Non-pigmented ciliary epithelial cell (primary cell): ENCODE measurements at regions not wholly inside any gene's neighbourhood (a gene's known extent, or its start where the extent isn't known, plus 50 kb on each side); places are given as distances from the start of the nearest gene placed in this dataset.
"Not testable (repeated sequence)": the region's sequence is repeated elsewhere in the genome, so short reads cannot be mapped to it uniquely, and the experiment has no call there.

Experiments used
- DNase-seq: peaks from one replicate; pipeline ENCODE4 v3.0.0-alpha.2; 2010; ENCODE audit warnings: low read depth

- no peak for DNase-seq
These were observed 445.9 kb downstream of the ZNF536 start for GRCh38 chr19:30817965-30818567.

DNA sequence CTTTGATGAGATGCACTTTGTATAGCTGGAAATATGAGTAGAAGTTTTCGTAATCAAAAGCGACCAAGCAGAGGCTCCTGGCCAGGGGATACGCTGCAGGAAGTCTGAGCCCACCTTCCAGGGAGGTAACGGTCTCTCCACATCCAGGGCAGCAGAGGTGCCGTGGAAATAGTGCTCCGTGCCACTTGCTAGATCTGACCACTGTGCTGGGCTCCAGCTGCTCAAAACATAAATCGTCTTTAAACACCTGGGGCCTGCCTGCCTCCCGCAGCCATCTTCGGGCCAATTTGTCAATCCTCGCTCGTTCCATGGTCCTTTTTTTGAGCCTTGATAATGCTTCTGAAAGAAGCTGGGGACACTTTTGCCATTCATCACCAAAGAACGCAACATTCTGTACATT, 445.0 kb downstream of the ZNF536 start:
- DNase-seq, result no peak

DNA sequence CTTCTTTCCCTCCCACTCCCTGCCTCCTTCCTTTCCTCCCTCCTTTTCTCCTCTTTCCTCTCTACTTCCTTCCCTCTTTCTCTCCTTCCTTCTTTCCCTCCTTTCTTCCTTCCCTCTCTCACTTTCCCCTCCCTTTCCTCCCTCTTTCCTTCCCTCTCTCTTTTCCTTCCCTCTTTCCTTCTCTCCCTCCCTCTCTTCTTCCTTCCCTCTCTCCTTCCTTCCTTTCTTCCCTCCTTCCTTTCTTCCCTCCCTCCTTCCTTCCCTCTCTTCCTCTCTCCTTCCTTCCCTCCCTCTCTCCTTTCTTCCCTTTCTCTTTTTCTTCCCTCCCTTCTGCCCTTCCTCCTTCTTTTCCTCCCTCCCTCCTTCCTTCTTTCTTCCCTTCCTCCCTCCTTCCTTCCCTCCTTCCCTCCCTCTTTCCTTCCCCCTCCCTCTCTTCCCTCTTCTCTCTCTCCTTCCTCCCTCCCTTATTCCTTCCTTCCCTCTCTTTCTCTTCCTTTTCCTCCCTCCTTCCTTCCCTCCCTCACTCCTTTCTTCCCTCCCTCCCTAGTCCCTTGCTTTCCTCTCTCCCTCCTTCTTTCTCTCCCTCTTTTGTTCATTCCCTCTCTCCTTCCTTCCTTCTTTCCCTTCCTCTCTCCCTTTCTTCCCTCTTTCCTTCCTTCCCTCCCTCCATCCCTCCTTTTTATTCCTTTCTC, 443.9 kb downstream of the ZNF536 start:
- no peak for DNase-seq

DNA sequence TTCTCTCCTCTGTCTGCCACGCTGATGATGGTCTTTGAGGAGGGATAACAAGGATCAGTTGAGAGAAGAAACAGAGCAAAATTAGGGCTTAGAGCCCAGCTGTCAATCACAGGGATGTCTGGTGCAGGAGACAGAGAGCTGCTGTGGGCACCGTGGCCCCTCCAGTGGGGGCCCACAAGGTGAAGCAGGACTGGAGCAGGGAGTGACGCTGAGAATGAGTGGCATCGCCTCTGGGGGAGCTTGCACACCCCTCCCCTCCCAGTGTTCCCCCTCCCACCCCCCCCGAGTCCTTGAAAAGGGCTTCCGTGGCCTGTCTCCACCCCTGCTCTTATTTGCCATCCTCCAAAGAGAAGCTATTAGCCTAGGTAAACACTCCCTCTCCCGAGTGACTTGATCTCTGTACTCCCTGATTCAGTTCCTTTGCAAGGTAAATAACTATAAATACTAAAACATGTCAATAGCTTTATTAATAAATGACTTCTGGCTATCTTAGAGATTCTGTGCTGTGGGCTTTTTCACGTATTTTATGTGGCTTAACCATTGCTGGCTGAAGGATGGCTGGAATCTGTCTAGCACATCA, 440.0 kb downstream of the ZNF536 start:
- no peak for DNase-seq

GRCh38 chr19:30811397-30812098, 439.4 kb downstream of the ZNF536 start:
- no peak for DNase-seq

GRCh38 chr19:30810726-30811125, 438.5 kb downstream of the ZNF536 start:
- DNase-seq, result no peak

DNA sequence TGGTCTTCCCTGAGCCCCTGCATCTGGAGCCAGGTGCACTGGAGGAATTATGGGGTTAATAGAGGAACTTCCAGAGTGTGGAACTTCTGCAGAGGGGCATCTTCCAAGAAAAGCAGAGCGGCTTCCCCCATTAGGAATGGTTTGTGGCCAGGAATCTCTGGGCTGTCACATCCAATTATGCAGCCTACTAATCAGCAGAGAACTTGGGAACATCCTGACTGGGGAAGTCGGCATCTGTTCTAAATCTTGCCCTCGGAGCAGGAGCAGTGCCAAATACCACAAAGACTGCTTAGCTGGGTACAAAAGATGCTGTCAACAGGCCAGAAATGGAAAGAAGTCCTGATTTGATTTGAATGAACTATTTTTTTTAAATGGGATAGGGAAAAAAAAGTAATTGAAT, 435.1 kb downstream of the ZNF536 start:
- no peak for DNase-seq

DNA sequence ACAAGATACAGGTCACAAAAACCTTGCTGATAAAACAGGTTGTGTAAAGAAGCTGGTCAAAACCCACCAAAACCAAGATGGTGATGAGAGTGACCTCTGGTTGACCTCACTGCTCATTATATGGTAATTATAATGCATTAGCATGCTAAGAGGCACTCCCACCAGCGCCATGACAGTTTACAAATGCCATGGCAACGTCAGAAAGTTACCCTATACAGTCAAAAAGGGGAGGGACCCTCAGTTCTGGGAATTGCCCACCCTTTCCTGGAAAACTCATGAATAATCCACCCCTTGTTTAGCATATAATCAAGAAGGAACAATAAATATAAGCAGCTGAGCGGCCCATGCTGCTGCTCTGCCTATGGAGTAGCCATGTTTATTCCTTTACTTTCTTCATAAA, 434.1 kb downstream of the ZNF536 start:
- DNase-seq, result no peak

- no peak for DNase-seq
These were observed 432.6 kb downstream of the ZNF536 start for GRCh38 chr19:30804751-30805150.

DNA sequence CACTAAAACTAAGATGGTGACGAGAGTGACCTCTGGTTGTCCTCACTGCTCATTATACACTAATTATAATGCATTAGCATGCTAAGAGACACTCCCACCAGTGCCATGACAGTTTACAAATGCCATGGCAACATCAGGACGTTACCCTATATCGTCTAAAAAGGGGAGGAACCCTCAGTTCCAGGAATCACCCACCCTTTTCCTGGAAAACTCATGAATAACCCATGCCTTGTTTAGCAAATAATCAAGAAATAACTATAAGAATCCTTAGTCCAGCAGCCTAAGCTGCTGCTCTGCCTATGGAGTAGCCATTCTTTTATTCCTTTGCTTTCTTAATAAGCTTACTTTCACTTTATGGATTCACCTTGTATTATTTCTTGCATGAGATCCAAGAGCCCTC, 432.1 kb downstream of the ZNF536 start:
- DNase-seq, result not testable (repeated sequence)

DNA sequence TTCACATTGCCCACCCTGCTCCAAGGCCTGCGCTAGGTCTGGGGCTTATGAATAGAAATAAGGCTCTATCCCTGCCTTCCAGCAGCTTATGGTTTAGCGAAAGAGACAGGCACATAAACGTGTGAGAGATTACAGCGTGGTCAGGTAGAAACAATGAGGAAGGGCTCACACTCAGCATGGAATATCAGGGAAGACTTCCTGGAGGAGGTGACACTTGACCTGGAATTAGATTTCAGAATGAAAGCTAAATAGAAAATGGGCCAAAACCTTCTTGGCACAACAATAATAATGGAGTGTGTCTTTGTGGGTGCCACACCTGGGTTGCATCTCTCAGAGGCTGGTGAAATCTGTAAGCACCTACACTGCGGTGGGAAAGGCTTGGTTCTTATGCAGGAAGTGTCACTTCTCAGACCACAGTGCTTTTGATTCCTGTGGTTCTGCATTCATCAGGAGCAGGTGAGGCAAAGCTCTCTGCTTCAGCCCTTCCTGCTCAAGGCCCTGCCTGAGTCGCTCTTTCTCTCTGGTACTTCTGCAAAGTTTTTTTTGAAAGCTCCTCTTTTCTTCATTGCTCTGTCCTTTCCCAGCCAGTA, 430.3 kb downstream of the ZNF536 start:
- no peak for DNase-seq

DNA sequence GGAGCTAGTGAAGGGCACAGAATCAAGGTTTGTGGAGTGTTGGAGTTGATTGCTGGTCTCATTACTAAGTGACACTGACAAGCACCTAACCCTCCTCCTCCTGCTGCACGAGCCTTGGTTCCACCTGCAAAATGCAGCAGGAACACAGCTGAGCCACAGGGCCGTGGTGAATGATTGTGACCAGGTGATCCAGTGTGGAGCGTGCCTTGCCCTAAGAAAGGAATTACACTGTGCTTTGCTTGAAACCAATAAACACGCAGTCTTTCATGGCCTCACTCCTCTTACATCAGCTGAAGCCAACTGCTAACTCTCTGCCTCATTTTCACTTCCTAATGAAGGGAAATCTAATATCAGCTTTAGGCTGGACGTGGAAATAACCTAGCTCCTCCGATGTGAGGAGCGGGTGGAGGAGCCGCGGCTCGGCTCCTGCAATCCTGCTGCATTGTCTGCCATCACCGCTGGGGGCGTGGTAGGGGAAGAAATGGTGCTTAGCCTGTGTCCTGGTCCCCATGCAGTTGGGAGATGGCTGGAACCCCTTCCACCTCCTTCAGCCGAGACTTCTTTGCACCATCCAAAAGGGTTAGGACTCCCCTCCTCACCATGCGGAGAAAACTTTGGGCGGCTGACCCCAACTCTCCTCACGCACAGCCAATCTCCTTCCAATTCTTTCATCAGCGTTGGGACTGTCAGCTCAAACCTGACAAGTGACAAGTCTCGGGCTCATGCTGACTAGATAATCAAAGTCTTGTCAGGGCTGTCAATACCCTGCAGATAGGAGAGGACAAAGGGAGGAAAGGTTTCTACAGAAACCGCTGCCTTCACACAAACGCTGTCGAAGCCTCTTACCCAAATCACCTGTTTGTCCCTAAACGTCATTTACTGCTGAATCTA, 427.9 kb downstream of the ZNF536 start:
- no peak for DNase-seq

- DNase-seq, result no peak
These were observed 423.5 kb downstream of the ZNF536 start for GRCh38 chr19:30795727-30796126.

DNA sequence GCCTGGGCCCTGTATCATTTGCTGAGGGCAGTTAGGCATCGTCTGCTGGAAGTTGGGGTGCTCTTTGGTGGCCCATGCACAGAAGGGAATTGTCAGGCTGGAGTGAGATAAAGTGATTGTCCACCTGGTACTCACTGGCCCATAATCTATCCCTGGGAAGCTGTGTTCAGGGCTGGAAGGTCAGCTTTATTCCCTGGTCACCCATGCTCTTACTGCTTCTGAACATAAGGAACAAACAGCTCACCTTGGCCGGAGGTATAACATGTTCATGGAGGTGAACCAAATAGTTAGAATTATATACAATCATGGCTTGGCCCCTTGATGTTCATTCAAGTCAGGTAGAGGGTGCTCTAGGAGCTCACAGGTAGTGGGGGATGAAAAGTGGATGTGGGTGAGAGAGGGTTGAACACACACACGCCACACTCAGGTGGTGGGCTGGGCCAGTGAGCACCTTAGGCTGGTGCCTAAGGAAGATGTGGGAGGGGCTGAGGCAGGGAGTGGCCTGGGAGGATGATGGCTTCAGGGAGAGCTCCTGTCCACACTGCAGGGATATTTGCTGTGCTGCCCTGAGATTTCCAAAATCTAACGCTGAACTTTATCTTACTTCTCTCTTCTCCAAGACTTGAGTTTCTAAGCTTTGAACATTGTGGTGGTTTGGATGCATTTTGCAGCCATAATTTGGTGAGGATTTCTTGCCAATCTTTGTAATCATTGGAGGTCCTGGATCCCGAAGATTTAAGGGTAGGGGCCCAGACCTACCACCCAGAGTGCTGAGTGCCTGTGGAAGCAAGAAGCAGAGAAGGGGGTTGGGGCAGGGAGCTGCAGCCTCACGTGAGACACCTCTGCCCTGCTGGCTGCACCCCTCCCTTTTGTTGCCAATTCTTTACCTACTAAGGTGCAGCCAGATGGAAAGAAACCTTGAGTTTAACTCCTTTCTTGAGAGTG, 420.6 kb downstream of the ZNF536 start:
- no peak for DNase-seq

- DNase-seq, result no peak
These were observed 418.9 kb downstream of the ZNF536 start for GRCh38 chr19:30791088-30791487.

DNA sequence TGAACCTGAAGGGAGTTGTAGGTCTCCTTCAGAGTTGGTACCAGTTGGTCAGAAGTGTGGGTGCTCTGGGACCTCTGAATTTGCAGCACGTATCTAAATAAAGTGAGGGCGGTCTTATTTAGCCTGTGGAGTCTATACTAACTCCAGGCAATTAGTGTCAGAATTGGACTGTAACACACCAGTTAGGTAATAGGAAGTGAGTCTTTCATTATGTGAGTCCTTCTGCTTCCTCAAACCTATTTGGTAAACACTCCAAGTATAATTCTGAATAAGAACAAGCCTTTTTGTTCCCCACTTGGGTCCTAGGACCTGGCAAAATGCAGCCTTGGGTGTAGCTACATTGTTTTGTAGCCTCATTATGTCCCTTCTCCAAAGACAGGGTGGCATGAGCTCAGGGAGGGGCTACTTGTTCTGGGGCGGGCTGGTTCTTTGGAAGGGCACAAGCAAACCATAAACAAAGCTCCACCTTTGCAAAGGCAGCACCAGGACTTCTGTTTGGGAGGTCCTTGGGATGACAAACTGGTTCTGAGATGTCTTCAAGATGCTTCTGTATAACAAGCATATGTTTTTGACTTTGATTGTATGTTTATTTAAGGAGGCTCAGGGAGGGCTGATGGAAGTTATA, 418.0 kb downstream of the ZNF536 start:
- no peak for DNase-seq

GRCh38 chr19:30788105-30788765, 416.1 kb downstream of the ZNF536 start:
- no peak for DNase-seq

DNA sequence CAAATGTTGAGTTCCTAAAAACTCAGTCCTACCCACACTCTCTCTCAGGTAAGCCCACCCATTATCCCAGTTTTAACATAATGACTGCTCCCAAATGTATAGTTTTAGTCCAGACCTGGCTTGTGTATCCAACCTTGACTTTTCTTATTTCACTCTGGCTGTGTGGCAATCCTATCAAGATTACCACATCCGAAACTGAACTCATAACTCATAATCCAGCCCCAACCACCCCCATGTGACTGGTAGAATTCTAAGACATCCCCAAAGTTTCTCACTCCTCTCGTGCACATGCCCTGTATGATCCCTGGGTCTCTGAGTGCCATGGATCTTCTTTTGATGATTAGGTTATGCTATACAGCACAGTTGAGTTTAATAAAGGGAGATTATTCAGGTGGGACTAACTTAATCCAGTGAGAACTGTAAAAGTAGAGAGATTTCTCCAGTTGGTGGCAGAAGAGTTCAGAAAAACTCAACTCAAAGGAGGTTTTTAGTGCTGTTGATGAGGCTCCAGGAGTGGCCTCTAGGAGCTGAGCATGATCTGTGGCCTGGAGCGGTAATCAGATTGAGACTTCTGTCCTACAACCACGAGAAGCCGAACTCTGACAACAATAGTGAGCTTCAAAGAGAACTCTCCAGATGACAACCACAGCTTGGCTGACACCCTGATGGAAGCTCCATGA, 413.4 kb downstream of the ZNF536 start:
- no peak for DNase-seq
